SU-DHL-6 (cell line): ENCODE measurements at regions not wholly inside any gene's neighbourhood (a gene's known extent, or its start where the extent isn't known, plus 50 kb on each side); places are given as distances from the start of the nearest gene placed in this dataset.

Source experiments
- H2AFZ ChIP-seq: fragments of 200-600 bp; sonication (generic); 2 replicates; pipeline ENCODE4 v1.6.1; 2014; ENCODE audit warnings: low read depth, mild to moderate bottlenecking, moderate library complexity, mixed read lengths, antibody characterized with exemption, low read length; ENCODE audit not compliant: severe bottlenecking
- H3F3A ChIP-seq: fragments of 200-600 bp; shearing (Covaris generic); 2 replicates; pipeline ENCODE4 v1.6.0; 2016; ENCODE audit warnings: antibody characterized with exemption, mild to moderate bottlenecking; ENCODE audit not compliant: insufficient read depth
- H3K27ac ChIP-seq: fragments of 200-600 bp; sonication (generic); 2 replicates; pipeline ENCODE4 v1.5.1; 2016; ENCODE audit warnings: low read depth, mild to moderate bottlenecking, low read length, moderate library complexity, mixed read lengths
- H3K27me3 ChIP-seq: fragments of 200-600 bp; sonication (generic), shearing (Covaris generic); 2 replicates; pipeline ENCODE4 v1.6.0; 2014; ENCODE audit warnings: mild to moderate bottlenecking, low read length
- H3K36me3 ChIP-seq: fragments of 200-600 bp; sonication (generic); 2 replicates; pipeline ENCODE4 v1.6.1; 2014; ENCODE audit warnings: mild to moderate bottlenecking, low read length, mixed read lengths
- H3K4me2 ChIP-seq: fragments of 300-600, 200-600 bp; shearing (Covaris generic), sonication (generic); 2 replicates; pipeline ENCODE4 v1.6.0; 2014; ENCODE audit warnings: low read length, low read depth, mild to moderate bottlenecking; ENCODE audit not compliant: poor library complexity, severe bottlenecking
- H3K4me3 ChIP-seq: fragments of 200-600 bp; sonication (generic); 2 replicates; pipeline ENCODE4 v1.5.1; 2014; ENCODE audit warnings: antibody characterized with exemption, low read length, mild to moderate bottlenecking, mixed read lengths; ENCODE audit not compliant: insufficient read depth, poor library complexity, severe bottlenecking
- H3K79me2 ChIP-seq: fragments of 200-600 bp; sonication (generic); 2 replicates; pipeline ENCODE4 v1.6.1; 2014; ENCODE audit warnings: mild to moderate bottlenecking, low read length, moderate library complexity; ENCODE audit not compliant: insufficient read depth
- H3K9ac ChIP-seq: fragments of 200-600 bp; sonication (generic); 2 replicates; pipeline ENCODE4 v1.7.0; 2014; ENCODE audit warnings: mild to moderate bottlenecking, low read length
- H3K9me2 ChIP-seq: fragments of 200-600 bp; sonication (generic); replicated peaks from 2 replicates; pipeline ENCODE4 v1.6.1; 2014; ENCODE audit warnings: low read length; ENCODE audit not compliant: insufficient read depth
- H3K9me3 ChIP-seq: fragments of 200-600 bp; sonication (generic); 2 replicates; pipeline ENCODE4 v1.6.1; 2014; ENCODE audit warnings: low read length, mixed read lengths; ENCODE audit not compliant: insufficient read depth
- H4K20me1 ChIP-seq: fragments of 200-600 bp; sonication (generic); 2 replicates; pipeline ENCODE4 v1.6.1; 2014; ENCODE audit warnings: low read depth, mild to moderate bottlenecking, antibody characterized with exemption, low read length, moderate library complexity, mixed read lengths
- EZH2phosphoT487 ChIP-seq: fragments of 200-600 bp; sonication (generic), shearing (Covaris generic); conservative IDR thresholded peaks from 2 replicates; pipeline ENCODE4 v1.6.1; 2018; ENCODE audit warnings: mild to moderate bottlenecking, antibody characterized with exemption, low read length, moderate library complexity, mixed read lengths
- TF ChIP-seq, protein P1 (sequence below): fragments of 200-600 bp; sonication (generic); IDR thresholded peaks from one replicate; pipeline ENCODE4 v1.5.1; 2017; ENCODE audit warnings: antibody characterized with exemption, mild to moderate bottlenecking, low read length, moderate library complexity; ENCODE audit not compliant: insufficient read depth, poor library complexity, severe bottlenecking

GRCh38 chr6:50185006-50185405, 135.3 kb upstream of the DEFB112 start:
- Histone ChIP-seq H3K36me3 (no peaks in the 10 kb centered on the region), H3K79me2 (no peaks in the 10 kb centered on the region), H3K9ac (no peak overlapping the region), H4K20me1 (no peaks in the 10 kb centered on the region), H3K27ac (no peak overlapping the region), H3F3A (no peaks in the 10 kb centered on the region), H3K27me3 (no peaks in the 10 kb centered on the region), H3K4me3 (no peak overlapping the region), H3K4me2 (no peak overlapping the region), H2AFZ (no peak overlapping the region), H3K9me2 (no peaks in the 10 kb centered on the region), H3K9me3 (no peaks in the 10 kb centered on the region)
- TF ChIP-seq EZH2phosphoT487: no peak
- TF ChIP-seq, protein P1, sequence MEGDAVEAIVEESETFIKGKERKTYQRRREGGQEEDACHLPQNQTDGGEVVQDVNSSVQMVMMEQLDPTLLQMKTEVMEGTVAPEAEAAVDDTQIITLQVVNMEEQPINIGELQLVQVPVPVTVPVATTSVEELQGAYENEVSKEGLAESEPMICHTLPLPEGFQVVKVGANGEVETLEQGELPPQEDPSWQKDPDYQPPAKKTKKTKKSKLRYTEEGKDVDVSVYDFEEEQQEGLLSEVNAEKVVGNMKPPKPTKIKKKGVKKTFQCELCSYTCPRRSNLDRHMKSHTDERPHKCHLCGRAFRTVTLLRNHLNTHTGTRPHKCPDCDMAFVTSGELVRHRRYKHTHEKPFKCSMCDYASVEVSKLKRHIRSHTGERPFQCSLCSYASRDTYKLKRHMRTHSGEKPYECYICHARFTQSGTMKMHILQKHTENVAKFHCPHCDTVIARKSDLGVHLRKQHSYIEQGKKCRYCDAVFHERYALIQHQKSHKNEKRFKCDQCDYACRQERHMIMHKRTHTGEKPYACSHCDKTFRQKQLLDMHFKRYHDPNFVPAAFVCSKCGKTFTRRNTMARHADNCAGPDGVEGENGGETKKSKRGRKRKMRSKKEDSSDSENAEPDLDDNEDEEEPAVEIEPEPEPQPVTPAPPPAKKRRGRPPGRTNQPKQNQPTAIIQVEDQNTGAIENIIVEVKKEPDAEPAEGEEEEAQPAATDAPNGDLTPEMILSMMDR: no peak

GRCh38 chr6:50187351-50187921, 137.7 kb upstream of the DEFB112 start:
- H3K27ac ChIP-seq: no peak overlapping the region
- H3K36me3 ChIP-seq: no peaks in the 10 kb centered on the region
- no peaks in the 10 kb centered on the region for H3K27me3 ChIP-seq
- H4K20me1 ChIP-seq: no peaks in the 10 kb centered on the region
- no peak overlapping the region for H2AFZ ChIP-seq
- no peak overlapping the region for H3K4me2 ChIP-seq
- no peaks in the 10 kb centered on the region for H3F3A ChIP-seq
- no peak overlapping the region for H3K9ac ChIP-seq
- H3K9me3 ChIP-seq: no peaks in the 10 kb centered on the region
- no peaks in the 10 kb centered on the region for H3K79me2 ChIP-seq
- H3K9me2 ChIP-seq: no peaks in the 10 kb centered on the region
- TF ChIP-seq EZH2phosphoT487: no peak
- no peak overlapping the region for H3K4me3 ChIP-seq

GRCh38 chr6:50198245-50198644, 148.5 kb upstream of the DEFB112 start:
- Histone ChIP-seq H3K4me2 (no peak overlapping the region), H3K36me3 (no peaks in the 10 kb centered on the region), H3K27me3 (no peaks in the 10 kb centered on the region), H3K4me3 (no peak overlapping the region), H3K27ac (no peak overlapping the region), H3K9me3 (no peaks in the 10 kb centered on the region), H3K9ac (no peak overlapping the region), H3F3A (no peaks in the 10 kb centered on the region), H3K9me2 (no peaks in the 10 kb centered on the region), H4K20me1 (no peaks in the 10 kb centered on the region), H2AFZ (no peak overlapping the region), H3K79me2 (no peaks in the 10 kb centered on the region)
- TF ChIP-seq, protein P1: no peak
- no peak for TF ChIP-seq EZH2phosphoT487

- no peaks in the 10 kb centered on the region for H3K9me3 ChIP-seq
- H3K4me3 ChIP-seq: no peak overlapping the region
- H2AFZ ChIP-seq: no peak overlapping the region
- H3K36me3 ChIP-seq: no peaks in the 10 kb centered on the region
- no peak overlapping the region for H3K27ac ChIP-seq
- H4K20me1 ChIP-seq: no peaks in the 10 kb centered on the region
- TF ChIP-seq EZH2phosphoT487: no peak
- TF ChIP-seq, protein P1: no peak
- no peak overlapping the region for H3K4me2 ChIP-seq
- H3K27me3 ChIP-seq: no peaks in the 10 kb centered on the region
- H3K9me2 ChIP-seq: no peaks in the 10 kb centered on the region
- H3F3A ChIP-seq: no peaks in the 10 kb centered on the region
- H3K9ac ChIP-seq: no peak overlapping the region
- no peaks in the 10 kb centered on the region for H3K79me2 ChIP-seq
Measured at GRCh38 chr6:50202766-50203165, 153.0 kb upstream of the DEFB112 start.
